Right kidney (tissue), 1 donor: ENCODE measurements at regions not wholly inside any gene's neighbourhood (a gene's known extent, or its start where the extent isn't known, plus 50 kb on each side); places are given as distances from the start of the nearest gene placed in this dataset.
A peak's percentile ranks its signal among the peaks of the same experiment; 100 is the strongest.

Source experiments
- DNase-seq: peaks from one replicate; pipeline ENCODE4 v3.0.0-alpha.2; 2016

- DNase-seq: no peak
These were observed 162.6 kb upstream of the XYLT1 start for GRCh38 chr16:17633181-17633951.

GRCh38 chr16:17632667-17633066 is 161.9 kb upstream of the XYLT1 start:
- no peak for DNase-seq

- DNase-seq: no peak
These were observed 159.2 kb upstream of the XYLT1 start for GRCh38 chr16:17629936-17630335.

GRCh38 chr16:17628983-17629382 is 158.2 kb upstream of the XYLT1 start:
- no peak for DNase-seq

- DNase-seq: no peak
These were observed 151.6 kb upstream of the XYLT1 start for GRCh38 chr16:17622366-17622765.

- DNase-seq: no peak
These were observed 148.5 kb upstream of the XYLT1 start for GRCh38 chr16:17619261-17619660.

GRCh38 chr16:17617021-17617552 is 146.3 kb upstream of the XYLT1 start:
- DNase-seq: no peak

GRCh38 chr16:17612336-17612735 is 141.6 kb upstream of the XYLT1 start:
- no peak for DNase-seq

- DNase-seq: no peak
These were observed 136.8 kb upstream of the XYLT1 start for GRCh38 chr16:17607609-17608008.

GRCh38 chr16:17607075-17607509 is 136.3 kb upstream of the XYLT1 start:
- DNase-seq: no peak

GRCh38 chr16:17606460-17606859 is 135.7 kb upstream of the XYLT1 start:
- DNase-seq: no peak

GRCh38 chr16:17605784-17606183 is 135.0 kb upstream of the XYLT1 start:
- DNase-seq: no peak

- DNase-seq: no peak
These were observed 132.9 kb upstream of the XYLT1 start for GRCh38 chr16:17603626-17604025.

GRCh38 chr16:17602678-17603077 is 131.9 kb upstream of the XYLT1 start:
- no peak for DNase-seq

- DNase-seq: no peak
These were observed 128.2 kb upstream of the XYLT1 start for GRCh38 chr16:17598968-17599367.

- no peak for DNase-seq
These were observed 121.1 kb upstream of the XYLT1 start for GRCh38 chr16:17591655-17592405.

GRCh38 chr16:17590711-17591654 is 120.2 kb upstream of the XYLT1 start:
- DNase-seq: no peak

- no peak for DNase-seq
These were observed 119.1 kb upstream of the XYLT1 start for GRCh38 chr16:17589898-17590297.

- no peak for DNase-seq
These were observed 114.8 kb upstream of the XYLT1 start for GRCh38 chr16:17585449-17586074.

GRCh38 chr16:17578981-17579874 is 108.5 kb upstream of the XYLT1 start:
- DNase-seq: peak; percentile 49

- DNase-seq: no peak
These were observed 103.5 kb upstream of the XYLT1 start for GRCh38 chr16:17574256-17574655.
